ENCODE measurements at regions not wholly inside any gene's neighbourhood (a gene's known extent, or its start where the extent isn't known, plus 50 kb on each side); places are given as distances from the start of the nearest gene placed in this dataset.

GRCh38 chr10:6729861-6730344, 149.8 kb upstream of the PRKCQ start:
- H3K4me3 Mint-ChIP-seq = no peak overlapping the region
- H3K27me3 Mint-ChIP-seq (ENCODE audit: low read depth) = peaks cover 15% of the 10 kb centered on the region
- ChIA-PET CTCF (no interaction called here), POLR2A (no interaction called here)
- TF ChIP-seq PRDM15 (CRISPR knock-in tag; IDR thresholded peaks at IDR 0.05) = no peak
- TF ChIP-seq NR3C1 (CRISPR knock-in tag; conservative IDR thresholded peaks at IDR 0.05; ENCODE audit: low read depth) = no peak
- TF ChIP-seq CREB1 (CRISPR knock-in tag; IDR thresholded peaks at IDR 0.05) = no peak
- no peak for TF ChIP-seq TEAD4 (CRISPR knock-in tag; IDR thresholded peaks at IDR 0.05)
- peaks cover 7% of the 10 kb centered on the region; the same call in 1 of the 2 replicates for H3K9me3 Mint-ChIP-seq
- H3K4me1 Mint-ChIP-seq = peaks cover 7% of the 10 kb centered on the region
- no peak for ATAC-seq
- H3K27ac Mint-ChIP-seq = no peak overlapping the region
- no peak for DNase-seq (ENCODE audit: low spot score)
- H3K36me3 Mint-ChIP-seq = no peaks in the 10 kb centered on the region

GRCh38 chr10:6729071-6729774, 149.1 kb upstream of the PRKCQ start:
- Mint-ChIP-seq H3K36me3 (no peaks in the 10 kb centered on the region; the same call in 1 of the 2 replicates), H3K27ac (no peak overlapping the region), H3K4me1 (peaks cover 10% of the 10 kb centered on the region), H3K27me3 (ENCODE audit: low read depth) (peaks cover 16% of the 10 kb centered on the region), H3K9me3 (peaks cover 11% of the 10 kb centered on the region; the same call in 1 of the 2 replicates), H3K4me3 (no peak overlapping the region)
- DNase-seq (ENCODE audit: low spot score) (no peak), ATAC-seq (no peak)
- ChIA-PET POLR2A (no interaction called here), CTCF (no interaction called here)
- TF ChIP-seq CBFB (CRISPR knock-in tag; IDR thresholded peaks at IDR 0.05; ENCODE audit: low read depth) (no peak), AR (CRISPR knock-in tag; IDR thresholded peaks at IDR 0.05) (no peak), ZNF425 (CRISPR knock-in tag; conservative IDR thresholded peaks at IDR 0.05) (no peak), ZNF512 (CRISPR knock-in tag; IDR thresholded peaks at IDR 0.05; ENCODE audit: borderline replicate concordance) (no peak), MYBL2 (CRISPR knock-in tag; IDR thresholded peaks at IDR 0.05) (no peak), CREB1 (CRISPR knock-in tag; IDR thresholded peaks at IDR 0.05) (no peak), NR1H2 (CRISPR knock-in tag; IDR thresholded peaks at IDR 0.05) (no peak), KAT7 (CRISPR knock-in tag; IDR thresholded peaks at IDR 0.05; ENCODE audit: borderline replicate concordance) (no peak), AFF4 (CRISPR knock-in tag; IDR thresholded peaks at IDR 0.05; ENCODE audit: borderline replicate concordance) (no peak), IRF1 (CRISPR knock-in tag; IDR thresholded peaks at IDR 0.05) (no peak), USF2 (CRISPR knock-in tag; IDR thresholded peaks at IDR 0.05) (no peak), ZSCAN18 (CRISPR knock-in tag; IDR thresholded peaks at IDR 0.05) (no peak)
